IMR-90 (cell line): ENCODE measurements at regions not wholly inside any gene's neighbourhood (a gene's known extent, or its start where the extent isn't known, plus 50 kb on each side); places are given as distances from the start of the nearest gene placed in this dataset.

Source experiments
- ATAC-seq: fragments of 200-7000 bp; cut with Tn5 transposase; 2 replicates; pipeline ENCODE4 v1.9.1; 2020; ENCODE audit warnings: low read depth, mild to moderate bottlenecking, moderate library complexity
- BruUV-seq: library from RNA; stranded (reverse); fragments of 400-500 nt; replicated peaks from 2 replicates; lab custom pipeline; 2021; lab: Mats Ljungman, UMichigan
- CTCF ChIA-PET: fragments of 300-600 bp; formaldehyde crosslinking; extraction: SDS; loops from one replicate; lab custom pipeline; 2021; ENCODE audit warnings: antibody characterized with exemption; lab: Yijun Ruan, JAX
- POLR2A ChIA-PET: fragments of 300-600 bp; sonication (Branson Sonifier 250); formaldehyde crosslinking; loops from one replicate; lab custom pipeline; 2022; ENCODE audit warnings: antibody characterized with exemption; ENCODE audit not compliant: unreplicated experiment; lab: Charles Lee
- DNase-seq: peaks from one replicate; pipeline ENCODE4 v3.0.0; 2013
- H2AFZ ChIP-seq: replicated peaks from 2 replicates; pipeline ENCODE3; 2013; ENCODE audit warnings: low read length, mild to moderate bottlenecking; ENCODE audit not compliant: poor library complexity
- H2AK5ac ChIP-seq: 2 replicates; pipeline ENCODE4 v1.6.1; 2013; ENCODE audit warnings: low read depth, low read length, inconsistent platforms
- H2AK9ac ChIP-seq: replicated peaks from 2 replicates; pipeline ENCODE3; 2013; ENCODE audit warnings: mild to moderate bottlenecking, low read depth, low read length, moderate library complexity; ENCODE audit not compliant: poor library complexity
- H2BK120ac ChIP-seq: 2 replicates; pipeline ENCODE4 v1.6.1; 2013; ENCODE audit warnings: low read depth, low read length, inconsistent platforms
- H2BK15ac ChIP-seq: 3 replicates; pipeline ENCODE4 v1.6.1; 2013; ENCODE audit warnings: low read depth, low read length, inconsistent platforms
- H2BK20ac ChIP-seq: 2 replicates; pipeline ENCODE4 v1.6.1; 2013; ENCODE audit warnings: low read depth, mild to moderate bottlenecking, inconsistent platforms, low read length, moderate library complexity
- H2BK5ac ChIP-seq: 2 replicates; pipeline ENCODE4 v1.6.1; 2013; ENCODE audit warnings: mild to moderate bottlenecking, low read depth, low read length, inconsistent platforms; ENCODE audit not compliant: poor library complexity, severe bottlenecking
- H3K14ac ChIP-seq: replicated peaks from 2 replicates; pipeline ENCODE4 v1.6.1; 2013; ENCODE audit warnings: low read depth, low read length, inconsistent platforms
- H3K18ac ChIP-seq: 2 replicates; pipeline ENCODE4 v1.6.1; 2013; ENCODE audit warnings: low read depth, low read length, control low read depth
- H3K23ac ChIP-seq: 2 replicates; pipeline ENCODE4 v1.6.1; 2013; ENCODE audit warnings: low read depth, low read length, inconsistent platforms
- H3K27ac ChIP-seq: 2 replicates; pipeline ENCODE4 v1.5.1; 2013; ENCODE audit warnings: mild to moderate bottlenecking, control low read depth, low read length; ENCODE audit not compliant: insufficient read depth
- H3K27me3 ChIP-seq: 2 replicates; pipeline ENCODE4 v1.6.1; 2013; ENCODE audit warnings: low read length; ENCODE audit not compliant: control insufficient read depth, insufficient read depth
- H3K36me3 ChIP-seq: 2 replicates; pipeline ENCODE4 v1.6.1; 2013; ENCODE audit warnings: low read length, mixed read lengths; ENCODE audit not compliant: control insufficient read depth, insufficient read depth
- H3K4ac ChIP-seq: 2 replicates; pipeline ENCODE4 v1.6.1; 2013; ENCODE audit warnings: low read depth, low read length, inconsistent platforms
- H3K4me1 ChIP-seq: 2 replicates; pipeline ENCODE4 v1.6.1; 2013; ENCODE audit warnings: low read length, mixed read lengths; ENCODE audit not compliant: control insufficient read depth, insufficient read depth
- H3K4me2 ChIP-seq: 2 replicates; pipeline ENCODE4 v1.6.1; 2013; ENCODE audit warnings: low read depth, mild to moderate bottlenecking, control low read depth, low read length, moderate library complexity
- H3K4me3 ChIP-seq: 2 replicates; pipeline ENCODE4 v1.5.1; 2013; ENCODE audit warnings: low read depth, mild to moderate bottlenecking, control low read depth, low read length, moderate library complexity; ENCODE audit not compliant: insufficient read depth
- H3K56ac ChIP-seq: 2 replicates; pipeline ENCODE4 v1.6.1; 2013; ENCODE audit warnings: low read length, inconsistent platforms; ENCODE audit not compliant: insufficient read depth; ENCODE audit errors: extremely low read depth
- H3K79me1 ChIP-seq, 2 experiments: 2 replicates each; pipeline ENCODE4 v1.6.1; 2013; ENCODE audit warnings: low read length in 2 of 2, inconsistent platforms in 1 of 2, low read depth in 1 of 2
- H3K9ac ChIP-seq: 2 replicates; pipeline ENCODE4 v1.6.1; 2013; ENCODE audit warnings: low read depth, low read length, control low read depth
- H3K9me1 ChIP-seq: 2 replicates; pipeline ENCODE4 v1.6.1; 2013; ENCODE audit warnings: low read length, inconsistent platforms; ENCODE audit not compliant: insufficient read depth
- H3K9me3 ChIP-seq: 2 replicates; pipeline ENCODE4 v1.6.1; 2013; ENCODE audit warnings: low read length; ENCODE audit not compliant: control insufficient read depth, insufficient read depth
- H4K20me1 ChIP-seq: 2 replicates; pipeline ENCODE4 v1.6.1; 2013; ENCODE audit warnings: low read length, inconsistent platforms; ENCODE audit not compliant: insufficient read depth
- H4K5ac ChIP-seq: 2 replicates; pipeline ENCODE4 v1.6.1; 2013; ENCODE audit warnings: mild to moderate bottlenecking, low read depth, low read length, control low read depth
- H4K8ac ChIP-seq, 2 experiments: 2 replicates each; pipeline ENCODE4 v1.6.1; 2013; ENCODE audit warnings: low read depth in 2 of 2, low read length in 2 of 2, control low read depth in 1 of 2, inconsistent platforms in 1 of 2
- H4K91ac ChIP-seq: 2 replicates; pipeline ENCODE4 v1.6.1; 2013; ENCODE audit warnings: low read depth, low read length, inconsistent platforms; ENCODE audit not compliant: insufficient read depth
- BHLHE40 ChIP-seq: fragments of 150-350 bp; IDR thresholded peaks from 2 replicates; pipeline ENCODE4 v1.6.1; 2016; ENCODE audit warnings: mild to moderate bottlenecking, low read depth, low read length
- CEBPB ChIP-seq: IDR thresholded peaks from 2 replicates; pipeline ENCODE4 v1.6.1; 2012; ENCODE audit warnings: low read depth, low read length, improper control_type of control experiment
- CHD1 ChIP-seq: IDR thresholded peaks from 2 replicates; pipeline ENCODE4 v1.6.1; 2012; ENCODE audit warnings: low read depth, low read length, improper control_type of control experiment
- FOS ChIP-seq: fragments of 150-350 bp; IDR thresholded peaks from 2 replicates; pipeline ENCODE4 v1.6.1; 2016; ENCODE audit warnings: low read depth, low read length
- MAFK ChIP-seq: IDR thresholded peaks from 2 replicates; pipeline ENCODE4 v1.6.1; 2012; ENCODE audit warnings: low read depth, low read length, improper control_type of control experiment
- MAZ ChIP-seq: IDR thresholded peaks from 2 replicates; pipeline ENCODE4 v1.6.1; 2012; ENCODE audit warnings: low read depth, mild to moderate bottlenecking, low read length, improper control_type of control experiment, moderate library complexity, borderline replicate concordance
- MXI1 ChIP-seq: IDR thresholded peaks from 2 replicates; pipeline ENCODE4 v1.6.1; 2012; ENCODE audit warnings: low read depth, mild to moderate bottlenecking, low read length, moderate library complexity, borderline replicate concordance
- NFE2L2 ChIP-seq: fragments of 150-350 bp; IDR thresholded peaks from 2 replicates; pipeline ENCODE4 v1.6.1; 2016; ENCODE audit warnings: low read depth, mild to moderate bottlenecking, low read length
- POLR2A ChIP-seq: IDR thresholded peaks from 2 replicates; pipeline ENCODE4 v1.6.1; 2012; ENCODE audit warnings: mild to moderate bottlenecking, low read depth, low read length
- RAD21 ChIP-seq: IDR thresholded peaks from 2 replicates; pipeline ENCODE4 v1.6.1; 2012; ENCODE audit warnings: low read length, improper control_type of control experiment
- RCOR1 ChIP-seq: IDR thresholded peaks from 2 replicates; pipeline ENCODE4 v1.6.1; 2012; ENCODE audit warnings: mild to moderate bottlenecking, low read length, improper control_type of control experiment; ENCODE audit not compliant: insufficient replicate concordance
- RFX5 ChIP-seq: IDR thresholded peaks from 2 replicates; pipeline ENCODE4 v1.8.0; 2012; ENCODE audit warnings: low read depth, mild to moderate bottlenecking, low read length, moderate library complexity
- SMC3 ChIP-seq: fragments of 150-350 bp; IDR thresholded peaks from 2 replicates; pipeline ENCODE4 v1.6.1; 2016; ENCODE audit warnings: low read depth, mild to moderate bottlenecking, antibody characterized with exemption, low read length, moderate library complexity
- dilution Hi-C: fragments of 300-500 bp; cut with HindIII; formaldehyde crosslinking; loops from one replicate; pipeline ENCODE4 v1.14.3; 2018; ENCODE audit warnings: low sequenced_read_pairs; ENCODE audit not compliant: unreplicated experiment
- in situ Hi-C: fragments of 300-500 bp; cut with MboI; formaldehyde crosslinking; loops from 3 replicates; pipeline ENCODE4 v1.14.3; 2019; ENCODE audit warnings: low sequenced_read_pairs, inconsistent platforms, mixed read lengths
- intact Hi-C: fragments of 100-400 bp; cut with micrococcal nuclease; formaldehyde crosslinking; loops from 2 replicates; pipeline ENCODE4 v1.10.0; 2022
- TF ChIP-seq, protein P1 (sequence below): fragments of 150-350 bp; IDR thresholded peaks from 2 replicates; pipeline ENCODE4 v1.6.1; 2016; ENCODE audit warnings: low read depth, mild to moderate bottlenecking, low read length, moderate library complexity, borderline replicate concordance
- TF ChIP-seq, protein P2 (sequence below): conservative IDR thresholded peaks from 2 replicates; pipeline ENCODE4 v1.5.1; 2012; ENCODE audit warnings: mild to moderate bottlenecking, low read depth, low read length, improper control_type of control experiment
- TF ChIP-seq, protein P3 (sequence below): fragments of 150-350 bp; IDR thresholded peaks from 2 replicates; pipeline ENCODE4 v1.6.1; 2017; ENCODE audit warnings: mild to moderate bottlenecking, antibody characterized with exemption, low read length, low read depth

DNA sequence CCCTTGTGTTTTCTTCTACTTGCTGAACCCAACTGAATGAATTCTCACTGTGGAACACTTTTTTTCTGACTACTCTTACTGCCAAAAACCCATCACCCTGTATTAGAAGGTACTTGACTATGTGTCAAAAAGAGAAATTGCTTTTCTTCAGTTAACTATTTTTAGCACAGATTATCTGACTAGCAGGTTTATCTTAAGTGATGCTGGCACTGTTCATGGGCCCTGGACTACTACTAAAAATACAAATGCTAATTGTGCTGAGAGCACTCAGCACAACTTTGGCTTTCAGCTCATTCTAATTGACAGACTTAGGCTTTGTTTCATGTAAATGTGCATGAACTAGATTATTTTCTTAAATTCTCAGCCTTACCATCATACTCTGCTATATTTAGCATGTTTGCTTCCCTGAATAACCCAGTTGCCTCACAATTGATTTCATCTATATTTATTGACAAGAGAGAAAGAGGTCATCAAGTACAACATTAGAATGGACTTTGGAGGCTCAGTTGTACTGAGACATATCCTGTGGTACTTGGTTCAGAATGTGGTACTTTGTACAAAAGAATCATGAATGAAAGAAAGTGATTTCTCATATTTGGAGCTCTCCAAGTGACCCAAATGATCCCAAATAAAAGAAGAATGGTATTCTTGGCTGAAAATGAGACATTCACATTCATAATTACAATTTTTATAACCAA is 478.3 kb downstream of the KCNA4 start:
- Histone ChIP-seq H3K9me3 (no peaks in the 10 kb centered on the region), H2BK5ac (no peak overlapping the region), H4K5ac (no peak overlapping the region), H2AK5ac (no peak overlapping the region), H2AK9ac (no peak overlapping the region), H2BK20ac (no peak overlapping the region), H2BK15ac (no peak overlapping the region), H3K56ac (no peak overlapping the region), H3K27me3 (no peaks in the 10 kb centered on the region), H3K18ac (no peak overlapping the region), H3K4me3 (no peak overlapping the region), H4K91ac (no peak overlapping the region), H3K23ac (no peak overlapping the region), H2AFZ (no peak overlapping the region), H3K4me1 (no peaks in the 10 kb centered on the region), H3K4ac (no peak overlapping the region), H4K8ac (no peak overlapping the region), H3K4me2 (no peak overlapping the region), H3K27ac (no peak overlapping the region), H3K79me1 (no peaks in the 10 kb centered on the region), H3K14ac (no peak overlapping the region), H3K9me1 (no peaks in the 10 kb centered on the region), H3K36me3 (no peaks in the 10 kb centered on the region), H4K20me1 (no peaks in the 10 kb centered on the region), H3K9ac (no peak overlapping the region), H2BK120ac (no peak overlapping the region)
- TF ChIP-seq, protein P1, sequence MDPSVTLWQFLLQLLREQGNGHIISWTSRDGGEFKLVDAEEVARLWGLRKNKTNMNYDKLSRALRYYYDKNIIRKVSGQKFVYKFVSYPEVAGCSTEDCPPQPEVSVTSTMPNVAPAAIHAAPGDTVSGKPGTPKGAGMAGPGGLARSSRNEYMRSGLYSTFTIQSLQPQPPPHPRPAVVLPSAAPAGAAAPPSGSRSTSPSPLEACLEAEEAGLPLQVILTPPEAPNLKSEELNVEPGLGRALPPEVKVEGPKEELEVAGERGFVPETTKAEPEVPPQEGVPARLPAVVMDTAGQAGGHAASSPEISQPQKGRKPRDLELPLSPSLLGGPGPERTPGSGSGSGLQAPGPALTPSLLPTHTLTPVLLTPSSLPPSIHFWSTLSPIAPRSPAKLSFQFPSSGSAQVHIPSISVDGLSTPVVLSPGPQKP: no peak
- no peak for TF ChIP-seq MXI1
- no peak for TF ChIP-seq BHLHE40
- no peak for TF ChIP-seq MAFK
- TF ChIP-seq, protein P2, sequence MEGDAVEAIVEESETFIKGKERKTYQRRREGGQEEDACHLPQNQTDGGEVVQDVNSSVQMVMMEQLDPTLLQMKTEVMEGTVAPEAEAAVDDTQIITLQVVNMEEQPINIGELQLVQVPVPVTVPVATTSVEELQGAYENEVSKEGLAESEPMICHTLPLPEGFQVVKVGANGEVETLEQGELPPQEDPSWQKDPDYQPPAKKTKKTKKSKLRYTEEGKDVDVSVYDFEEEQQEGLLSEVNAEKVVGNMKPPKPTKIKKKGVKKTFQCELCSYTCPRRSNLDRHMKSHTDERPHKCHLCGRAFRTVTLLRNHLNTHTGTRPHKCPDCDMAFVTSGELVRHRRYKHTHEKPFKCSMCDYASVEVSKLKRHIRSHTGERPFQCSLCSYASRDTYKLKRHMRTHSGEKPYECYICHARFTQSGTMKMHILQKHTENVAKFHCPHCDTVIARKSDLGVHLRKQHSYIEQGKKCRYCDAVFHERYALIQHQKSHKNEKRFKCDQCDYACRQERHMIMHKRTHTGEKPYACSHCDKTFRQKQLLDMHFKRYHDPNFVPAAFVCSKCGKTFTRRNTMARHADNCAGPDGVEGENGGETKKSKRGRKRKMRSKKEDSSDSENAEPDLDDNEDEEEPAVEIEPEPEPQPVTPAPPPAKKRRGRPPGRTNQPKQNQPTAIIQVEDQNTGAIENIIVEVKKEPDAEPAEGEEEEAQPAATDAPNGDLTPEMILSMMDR: no peak
- no peak for TF ChIP-seq MAZ
- no peak for TF ChIP-seq RCOR1
- TF ChIP-seq NFE2L2: no peak
- TF ChIP-seq RAD21: no peak
- no peak for TF ChIP-seq RFX5
- TF ChIP-seq FOS: no peak
- no peak for TF ChIP-seq CEBPB
- TF ChIP-seq, protein P3, sequence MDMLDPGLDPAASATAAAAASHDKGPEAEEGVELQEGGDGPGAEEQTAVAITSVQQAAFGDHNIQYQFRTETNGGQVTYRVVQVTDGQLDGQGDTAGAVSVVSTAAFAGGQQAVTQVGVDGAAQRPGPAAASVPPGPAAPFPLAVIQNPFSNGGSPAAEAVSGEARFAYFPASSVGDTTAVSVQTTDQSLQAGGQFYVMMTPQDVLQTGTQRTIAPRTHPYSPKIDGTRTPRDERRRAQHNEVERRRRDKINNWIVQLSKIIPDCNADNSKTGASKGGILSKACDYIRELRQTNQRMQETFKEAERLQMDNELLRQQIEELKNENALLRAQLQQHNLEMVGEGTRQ: no peak
- TF ChIP-seq SMC3: no peak
- TF ChIP-seq CHD1: no peak
- TF ChIP-seq POLR2A: no peak
- BruUV-seq: no TSS peak
- in situ Hi-C loops (no loop called here), dilution Hi-C loops (no loop called here), intact Hi-C loops (no loop called here)
- DNase-seq (no peak), ATAC-seq (no peak)
- CTCF ChIA-PET: interaction anchor here (0.6 kb wide), 1 partner anchor 868 kb away, joined by 3 read pairs; no protein-coding TSS in a partner anchor
- POLR2A ChIA-PET: no interaction called here
